Osteocyte (in vitro differentiated cells): ENCODE measurements at regions not wholly inside any gene's neighbourhood (a gene's known extent, or its start where the extent isn't known, plus 50 kb on each side); places are given as distances from the start of the nearest gene placed in this dataset.

Source experiments
- DNase-seq: peaks from one replicate; pipeline ENCODE4 v3.0.0; 2021; ENCODE audit warnings: mixed read lengths; ENCODE audit not compliant: unreplicated experiment; ENCODE audit errors: extremely low spot score
- H3K27ac Mint-ChIP-seq: one replicate; pipeline ENCODE4 v1.8.0; 2021; ENCODE audit warnings: mild to moderate bottlenecking, mixed read lengths; ENCODE audit not compliant: unreplicated experiment
- H3K27me3 Mint-ChIP-seq: one replicate; pipeline ENCODE4 v1.8.0; 2021; ENCODE audit warnings: mixed read lengths; ENCODE audit not compliant: unreplicated experiment
- H3K36me3 Mint-ChIP-seq: one replicate; pipeline ENCODE4 v1.8.0; 2021; ENCODE audit warnings: mixed read lengths; ENCODE audit not compliant: unreplicated experiment
- H3K4me1 Mint-ChIP-seq: one replicate; pipeline ENCODE4 v1.8.0; 2021; ENCODE audit warnings: mixed read lengths; ENCODE audit not compliant: unreplicated experiment
- H3K4me3 Mint-ChIP-seq: one replicate; pipeline ENCODE4 v1.8.0; 2021; ENCODE audit warnings: mild to moderate bottlenecking, moderate library complexity, mixed read lengths; ENCODE audit not compliant: unreplicated experiment
- H3K9me3 Mint-ChIP-seq: one replicate; pipeline ENCODE4 v1.8.0; 2021; ENCODE audit warnings: mixed read lengths; ENCODE audit not compliant: unreplicated experiment
- CTCF ChIP-seq: fragments of 200-600 bp; sonication (generic); IDR thresholded peaks from 2 replicates; pipeline ENCODE4 v1.5.0; 2021; ENCODE audit warnings: antibody characterized with exemption, mild to moderate bottlenecking, moderate library complexity

- H3K27me3 Mint-ChIP-seq: no peaks in the 10 kb centered on the region
- no peak overlapping the region for H3K4me3 Mint-ChIP-seq
- no peak for DNase-seq
- no peak for TF ChIP-seq CTCF
- H3K27ac Mint-ChIP-seq: no peak overlapping the region
- peaks cover 14% of the 10 kb centered on the region for H3K9me3 Mint-ChIP-seq
- H3K36me3 Mint-ChIP-seq: no peaks in the 10 kb centered on the region
- no peaks in the 10 kb centered on the region for H3K4me1 Mint-ChIP-seq
Observed at GRCh38 chr7:109635374-109635773, 1065.7 kb downstream of the DNAJB9 start.

- Mint-ChIP-seq H3K9me3 (peaks cover 7% of the 10 kb centered on the region), H3K27ac (no peak overlapping the region), H3K27me3 (no peaks in the 10 kb centered on the region), H3K4me1 (no peaks in the 10 kb centered on the region), H3K4me3 (no peak overlapping the region), H3K36me3 (no peaks in the 10 kb centered on the region)
- no peak for TF ChIP-seq CTCF
- DNase-seq: no peak
Observed at GRCh38 chr7:109637428-109637990, 1067.8 kb downstream of the DNAJB9 start.

GRCh38 chr7:109638321-109638720, 1068.6 kb downstream of the DNAJB9 start:
- Mint-ChIP-seq H3K4me3 (no peak overlapping the region), H3K9me3 (no peaks in the 10 kb centered on the region), H3K27me3 (no peaks in the 10 kb centered on the region)

GRCh38 chr7:109639561-109639960, 1069.9 kb downstream of the DNAJB9 start:
- no peaks in the 10 kb centered on the region for H3K9me3 Mint-ChIP-seq
- no peaks in the 10 kb centered on the region for H3K27me3 Mint-ChIP-seq

More at GRCh38 chr7:109638321-109638720, 1068.6 kb downstream of the DNAJB9 start:
- H3K4me1 Mint-ChIP-seq: no peaks in the 10 kb centered on the region
- no peaks in the 10 kb centered on the region for H3K36me3 Mint-ChIP-seq
- no peak for TF ChIP-seq CTCF
- no peak for DNase-seq
- no peak overlapping the region for H3K27ac Mint-ChIP-seq

GRCh38 chr7:109641445-109641844, 1071.8 kb downstream of the DNAJB9 start:
- Mint-ChIP-seq H3K27ac (no peak overlapping the region), H3K27me3 (no peaks in the 10 kb centered on the region), H3K9me3 (peaks cover 3% of the 10 kb centered on the region), H3K4me3 (no peak overlapping the region), H3K4me1 (no peaks in the 10 kb centered on the region), H3K36me3 (no peaks in the 10 kb centered on the region)
- no peak for DNase-seq
- no peak for TF ChIP-seq CTCF

More at GRCh38 chr7:109639561-109639960, 1069.9 kb downstream of the DNAJB9 start:
- Mint-ChIP-seq H3K27ac (no peak overlapping the region), H3K4me3 (no peak overlapping the region), H3K4me1 (no peaks in the 10 kb centered on the region), H3K36me3 (no peaks in the 10 kb centered on the region)
- no peak for DNase-seq
- TF ChIP-seq CTCF: no peak
